KOPT-K1 (cell line): ENCODE measurements at regions not wholly inside any gene's neighbourhood (a gene's known extent, or its start where the extent isn't known, plus 50 kb on each side); places are given as distances from the start of the nearest gene placed in this dataset.

ENCODE experiments used
- H3K27ac ChIP-seq: fragments of 200-600 bp; sonication (generic); 2 replicates; pipeline ENCODE4 v1.5.1; 2016; ENCODE audit warnings: antibody characterized with exemption, mild to moderate bottlenecking, low read depth, low read length; ENCODE audit not compliant: poor library complexity, severe bottlenecking
- H3K36me3 ChIP-seq: fragments of 200-600 bp; sonication (generic); 2 replicates; pipeline ENCODE4 v1.5.1; 2017; ENCODE audit warnings: antibody characterized with exemption, mild to moderate bottlenecking, low read length, moderate library complexity; ENCODE audit not compliant: insufficient read depth
- H3K9me3 ChIP-seq: fragments of 200-600 bp; sonication (generic); 2 replicates; pipeline ENCODE4 v1.5.1; 2017; ENCODE audit warnings: antibody characterized with exemption, low read length, mild to moderate bottlenecking; ENCODE audit not compliant: insufficient read depth, poor library complexity, severe bottlenecking

GRCh38 chrX:20796450-20796849, 529.7 kb upstream of the RPS6KA3 start:
- no peak overlapping the region for H3K27ac ChIP-seq
- no peaks in the 10 kb centered on the region for H3K36me3 ChIP-seq

DNA sequence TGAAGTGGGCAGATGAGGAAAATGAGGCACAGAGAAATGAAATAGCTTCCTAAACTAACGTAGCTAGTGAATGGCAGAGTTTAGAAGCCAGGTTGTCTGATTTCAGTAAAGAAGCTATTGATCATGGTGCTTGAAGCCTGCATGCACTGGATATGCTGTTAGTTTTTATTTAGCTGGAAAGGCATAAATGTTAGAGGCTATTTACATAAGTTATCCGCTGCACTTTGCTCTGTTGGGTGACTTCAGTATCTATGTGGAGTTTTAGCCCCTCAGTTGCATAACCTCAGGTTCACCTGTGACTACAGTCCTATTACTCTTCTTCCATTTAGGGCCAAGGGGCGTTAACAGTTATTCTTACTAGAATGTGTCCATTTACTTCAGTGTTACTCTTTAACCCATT, 522.4 kb upstream of the RPS6KA3 start:
- Histone ChIP-seq H3K27ac (no peak overlapping the region), H3K36me3 (no peaks in the 10 kb centered on the region), H3K9me3 (no peaks in the 10 kb centered on the region)

More at GRCh38 chrX:20796450-20796849, 529.7 kb upstream of the RPS6KA3 start:
- no peaks in the 10 kb centered on the region for H3K9me3 ChIP-seq

DNA sequence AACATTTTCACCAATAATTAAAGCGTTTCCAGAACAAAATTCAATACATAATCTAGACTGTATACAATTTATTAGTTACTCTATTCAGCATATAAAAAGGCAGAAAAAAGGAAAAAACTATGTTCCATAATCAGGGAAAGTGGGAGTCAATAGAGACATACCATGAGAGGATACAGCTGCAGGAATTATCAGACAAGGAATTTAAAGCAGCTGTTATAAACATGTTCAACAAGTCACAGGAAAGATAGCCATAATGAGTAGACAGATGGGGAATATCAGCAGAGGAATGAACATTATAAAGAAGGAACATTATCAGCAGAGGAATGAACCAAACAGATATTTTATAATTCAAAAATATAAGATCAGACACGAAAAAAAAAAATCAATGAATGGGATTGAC, 500.6 kb upstream of the RPS6KA3 start:
- Histone ChIP-seq H3K36me3 (no peaks in the 10 kb centered on the region), H3K9me3 (no peaks in the 10 kb centered on the region), H3K27ac (no peak overlapping the region)

DNA sequence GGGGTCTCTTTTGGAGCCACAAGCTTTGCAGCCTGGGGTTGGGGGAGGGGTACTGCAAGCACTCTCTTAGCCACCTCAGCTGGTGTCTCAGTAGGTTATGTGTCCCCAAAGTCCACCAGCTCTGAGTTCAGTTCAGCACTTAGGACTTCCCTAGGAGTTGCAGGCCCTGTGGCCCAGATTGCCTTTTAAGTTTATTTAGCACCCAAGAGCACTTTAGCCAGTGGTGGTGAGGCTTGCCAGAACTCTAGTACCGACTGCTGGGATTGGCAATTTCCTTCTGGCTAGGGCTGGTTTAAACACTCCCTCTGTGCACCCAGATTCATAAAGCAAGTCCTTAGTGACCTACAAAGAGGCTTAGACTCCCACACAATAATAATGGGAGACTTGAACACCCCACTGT, 489.9 kb upstream of the RPS6KA3 start:
- Histone ChIP-seq H3K36me3 (no peaks in the 10 kb centered on the region), H3K27ac (no peak overlapping the region), H3K9me3 (no peaks in the 10 kb centered on the region)

DNA sequence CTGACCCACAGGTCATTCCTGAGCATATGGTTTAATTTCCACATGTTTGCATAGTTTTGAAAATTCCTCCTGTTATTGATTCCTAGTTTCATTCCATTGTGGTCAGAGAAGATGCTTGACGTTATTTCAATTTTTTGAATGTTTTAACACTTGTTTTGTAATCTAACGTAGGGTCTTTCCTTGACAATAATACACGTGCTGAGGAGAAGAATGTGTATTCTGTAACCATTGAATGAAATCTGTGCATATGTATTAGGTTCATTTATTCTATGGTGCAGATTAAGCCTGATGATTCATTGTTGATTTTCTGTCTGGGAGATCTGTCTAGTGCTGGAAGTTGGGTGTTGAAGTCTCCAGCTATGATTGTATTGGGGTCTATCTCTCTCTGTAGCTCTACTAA, 486.4 kb upstream of the RPS6KA3 start:
- no peaks in the 10 kb centered on the region for H3K36me3 ChIP-seq
- no peaks in the 10 kb centered on the region for H3K9me3 ChIP-seq
- H3K27ac ChIP-seq = no peak overlapping the region

DNA sequence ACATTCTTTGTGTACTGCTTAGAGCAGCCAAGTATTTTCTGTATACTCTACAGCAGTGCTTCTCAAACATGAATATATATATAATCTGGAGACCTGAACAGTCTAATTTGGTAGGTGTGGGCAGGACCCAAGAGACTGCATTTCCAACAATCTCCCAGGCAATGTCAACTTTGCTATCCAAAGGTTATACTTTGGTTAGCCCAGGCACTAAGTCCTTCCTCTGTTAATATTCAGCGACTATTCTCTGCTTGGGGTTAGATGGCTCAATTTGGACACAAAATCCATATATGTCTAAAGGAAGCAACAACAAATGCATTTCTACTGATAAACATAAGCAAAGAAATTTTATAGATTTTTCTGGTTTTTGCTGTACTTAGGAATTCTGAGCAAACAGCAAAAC, 480.0 kb upstream of the RPS6KA3 start:
- Histone ChIP-seq H3K27ac (no peak overlapping the region), H3K9me3 (no peaks in the 10 kb centered on the region), H3K36me3 (no peaks in the 10 kb centered on the region)

- Histone ChIP-seq H3K9me3 (no peaks in the 10 kb centered on the region), H3K27ac (no peak overlapping the region), H3K36me3 (no peaks in the 10 kb centered on the region)
Measured at GRCh38 chrX:20743046-20743445, 476.3 kb upstream of the RPS6KA3 start.

DNA sequence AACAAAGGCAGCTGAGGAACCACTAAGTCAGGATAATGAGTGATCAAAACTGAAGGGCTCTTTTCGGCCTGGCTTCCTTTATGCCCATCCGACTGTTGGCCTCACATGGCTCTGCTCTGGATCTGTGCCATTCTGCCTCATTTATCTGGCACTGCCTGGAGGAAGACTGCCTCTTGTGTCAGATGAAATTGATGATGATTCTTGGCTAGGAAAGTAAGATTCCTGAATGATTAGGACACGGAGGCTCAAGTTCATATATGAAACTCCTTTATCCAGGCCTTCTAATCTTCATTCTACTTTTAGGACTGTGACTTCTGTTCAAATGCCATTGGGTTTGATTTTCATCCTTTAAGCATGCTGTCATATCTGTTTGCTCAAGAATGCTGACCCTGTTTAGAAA, 475.4 kb upstream of the RPS6KA3 start:
- H3K27ac ChIP-seq = no peak overlapping the region
- H3K9me3 ChIP-seq = no peaks in the 10 kb centered on the region
- H3K36me3 ChIP-seq = no peaks in the 10 kb centered on the region

DNA sequence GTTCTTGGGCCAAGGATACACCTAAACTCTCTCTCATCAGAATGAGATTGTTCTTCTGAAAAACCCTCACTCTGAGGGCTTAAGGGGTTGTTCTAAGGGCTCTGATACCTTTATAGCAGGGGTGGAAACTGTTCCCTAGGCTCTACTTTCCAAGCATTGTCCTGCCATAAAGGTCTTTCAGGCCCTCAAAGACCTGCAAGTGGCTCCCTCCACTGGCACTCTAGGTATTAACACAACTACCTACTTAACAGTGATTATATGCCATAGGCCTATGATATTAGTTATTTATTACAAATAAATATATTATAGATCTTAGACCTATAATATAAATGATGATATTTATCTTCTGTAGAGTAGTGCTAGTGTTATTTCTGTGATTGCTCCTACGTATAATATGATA, 473.7 kb upstream of the RPS6KA3 start:
- Histone ChIP-seq H3K9me3 (no peaks in the 10 kb centered on the region), H3K27ac (no peak overlapping the region), H3K36me3 (no peaks in the 10 kb centered on the region)

- no peak overlapping the region for H3K27ac ChIP-seq
- H3K36me3 ChIP-seq = no peaks in the 10 kb centered on the region
- H3K9me3 ChIP-seq = no peaks in the 10 kb centered on the region
Measured at GRCh38 chrX:20739038-20739745, 472.5 kb upstream of the RPS6KA3 start.

DNA sequence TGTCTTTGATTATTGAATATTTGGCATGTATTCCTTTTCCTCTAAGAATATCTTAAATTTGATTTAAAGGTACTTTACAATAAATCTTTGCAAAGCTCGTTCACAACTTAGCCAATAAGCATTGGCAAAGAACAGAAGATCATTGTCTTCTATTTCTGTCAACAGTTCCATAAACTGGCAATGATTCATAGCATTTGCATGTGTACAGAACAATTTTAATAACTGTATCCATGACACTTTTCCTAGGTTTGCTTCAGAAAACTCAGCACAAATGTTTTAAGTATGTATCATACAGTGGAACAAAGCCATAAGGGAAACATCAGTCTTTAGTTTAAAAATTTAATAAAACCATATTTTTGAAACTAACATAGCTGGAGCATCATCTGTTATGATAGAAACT, 462.7 kb upstream of the RPS6KA3 start:
- Histone ChIP-seq H3K36me3 (no peaks in the 10 kb centered on the region), H3K27ac (no peak overlapping the region), H3K9me3 (no peaks in the 10 kb centered on the region)

DNA sequence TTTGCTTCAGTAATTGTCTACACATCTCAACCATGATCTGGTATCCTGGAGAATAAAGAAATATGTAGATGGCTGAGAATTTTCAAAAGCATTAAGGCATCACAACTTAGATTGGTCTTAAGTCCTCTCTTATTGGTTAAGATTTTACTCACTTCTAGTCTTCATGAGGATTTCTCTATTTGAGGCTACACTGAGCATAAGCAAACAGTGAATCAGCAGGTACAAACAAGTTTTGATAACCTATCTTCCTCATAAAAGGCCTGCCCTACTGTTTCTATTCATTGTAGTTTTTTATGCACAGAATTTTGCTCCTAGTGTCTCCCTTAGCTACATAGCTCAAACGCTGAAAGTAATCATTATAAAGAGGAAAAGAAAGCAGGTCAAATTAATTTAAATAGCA, 460.7 kb upstream of the RPS6KA3 start:
- no peaks in the 10 kb centered on the region for H3K36me3 ChIP-seq
- no peaks in the 10 kb centered on the region for H3K9me3 ChIP-seq
- no peak overlapping the region for H3K27ac ChIP-seq

- no peaks in the 10 kb centered on the region for H3K36me3 ChIP-seq
- no peak overlapping the region for H3K27ac ChIP-seq
Measured at GRCh38 chrX:20720954-20721626, 454.4 kb upstream of the RPS6KA3 start.

GRCh38 chrX:20718592-20719380, 452.1 kb upstream of the RPS6KA3 start:
- H3K36me3 ChIP-seq = no peaks in the 10 kb centered on the region
- H3K27ac ChIP-seq = no peak overlapping the region

More at GRCh38 chrX:20720954-20721626, 454.4 kb upstream of the RPS6KA3 start:
- no peaks in the 10 kb centered on the region for H3K9me3 ChIP-seq

DNA sequence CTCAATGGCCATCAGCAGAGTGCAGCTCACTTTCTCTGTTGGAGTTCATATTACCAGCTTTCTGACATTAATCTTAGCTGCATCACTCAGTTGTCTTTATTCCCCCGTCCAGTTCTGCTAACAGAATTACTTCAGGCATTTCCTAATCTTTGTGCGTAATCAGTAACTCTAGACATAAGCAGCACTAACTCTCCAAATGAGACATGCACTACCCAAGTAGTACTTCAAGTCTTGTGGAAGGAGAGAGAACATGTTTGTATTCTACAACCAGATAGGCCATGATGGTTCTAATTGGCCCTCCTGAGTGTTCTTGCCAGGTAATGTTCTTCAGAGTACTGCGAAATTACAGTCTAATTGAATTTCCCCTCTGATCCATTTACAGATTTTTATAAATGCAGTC, 448.5 kb upstream of the RPS6KA3 start:
- Histone ChIP-seq H3K9me3 (no peaks in the 10 kb centered on the region), H3K27ac (no peak overlapping the region), H3K36me3 (no peaks in the 10 kb centered on the region)

More at GRCh38 chrX:20718592-20719380, 452.1 kb upstream of the RPS6KA3 start:
- no peaks in the 10 kb centered on the region for H3K9me3 ChIP-seq
